Stimulated activated CD8-positive, alpha-beta memory T cell treated with anti-CD3 and anti-CD28 coated beads, Interleukin-12 subunit alpha, Interleukin-12 subunit beta, amount 100 ng/mL, for 1 hour (primary cell): ENCODE measurements at regions not wholly inside any gene's neighbourhood (a gene's known extent, or its start where the extent isn't known, plus 50 kb on each side); places are given as distances from the start of the nearest gene placed in this dataset.

Experiments used
- DNase-seq: peaks from one replicate; pipeline ENCODE4 v3.0.0-alpha.2; 2020; ENCODE audit warnings: low read depth

- no peak for DNase-seq
Measured at GRCh38 chr6:47360388-47360787, 50.7 kb upstream of the TNFRSF21 start.

DNA sequence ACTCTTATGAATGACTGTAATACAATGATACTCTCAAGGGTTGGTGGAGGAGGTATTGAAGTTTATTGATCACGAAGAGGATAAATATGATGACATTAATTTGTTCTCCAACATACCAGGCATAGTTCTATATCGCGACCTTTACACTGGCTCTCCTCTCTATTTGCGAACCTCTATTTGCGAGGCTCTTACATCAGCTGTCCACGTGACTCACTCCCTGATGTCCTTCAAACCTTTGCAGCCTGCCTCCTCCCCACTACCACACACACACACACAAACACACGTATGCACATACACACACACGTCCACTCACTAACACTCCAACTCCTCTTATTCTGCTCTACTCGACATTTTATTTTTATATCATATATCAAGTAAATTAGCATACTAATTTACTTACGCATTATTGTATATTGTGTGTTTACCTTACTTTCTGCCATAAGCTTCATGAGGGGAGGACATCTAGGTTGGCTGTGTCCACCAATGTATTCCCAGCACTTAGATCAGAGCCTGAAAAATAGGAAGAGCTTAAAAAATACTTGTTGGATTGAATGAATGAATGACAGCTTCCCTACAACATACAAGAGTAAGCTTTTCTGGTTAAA, 53.3 kb upstream of the TNFRSF21 start:
- DNase-seq: no peak

GRCh38 chr6:47363736-47364135, 54.0 kb upstream of the TNFRSF21 start:
- DNase-seq: no peak

DNA sequence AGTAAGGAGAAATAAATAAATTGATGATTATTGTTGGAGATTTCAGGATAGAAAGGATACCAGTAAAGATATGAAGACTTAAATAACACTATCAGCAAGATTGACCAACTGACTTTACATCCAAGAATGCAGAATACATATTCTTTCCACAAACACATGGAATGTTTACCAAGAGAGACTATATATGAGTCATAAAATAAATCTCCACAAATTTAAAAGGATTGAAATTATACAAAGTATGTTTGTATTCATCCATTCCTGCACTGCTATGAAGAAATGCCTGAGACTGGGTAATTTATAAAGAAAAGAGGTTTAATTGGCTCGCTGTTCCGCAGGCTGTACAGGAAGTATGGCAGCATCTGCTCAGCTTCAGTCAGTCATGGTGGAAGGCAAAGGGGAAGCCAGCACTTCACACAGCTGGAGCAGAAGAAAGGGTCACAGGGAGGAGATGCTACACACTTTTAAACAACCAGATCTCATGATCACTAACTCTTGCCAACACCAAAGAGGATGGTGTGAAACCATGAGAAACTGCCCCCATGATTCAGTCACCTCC, 56.7 kb upstream of the TNFRSF21 start:
- DNase-seq: no peak

GRCh38 chr6:47371139-47371869, 61.6 kb upstream of the TNFRSF21 start:
- no peak for DNase-seq

GRCh38 chr6:47371870-47372255, 62.2 kb upstream of the TNFRSF21 start:
- no peak for DNase-seq

DNA sequence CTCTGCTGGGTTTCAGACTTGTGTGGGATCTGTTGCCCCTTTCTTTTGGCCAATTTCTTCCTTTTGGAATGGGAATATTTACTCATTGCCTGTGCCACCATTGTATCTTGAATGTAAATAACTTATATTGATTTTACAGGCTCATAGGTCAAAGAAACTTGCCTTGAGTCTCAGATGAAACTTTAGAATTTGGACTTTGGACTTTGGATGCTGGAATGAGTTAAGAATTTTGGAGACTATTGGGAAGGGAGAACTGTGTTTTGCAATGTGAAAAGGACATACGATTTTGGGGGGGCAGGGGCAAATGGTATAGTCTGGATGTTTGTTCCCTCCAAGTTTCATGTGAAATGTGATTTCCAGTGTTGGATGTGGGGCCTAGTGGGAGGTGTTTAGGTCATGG, 62.6 kb upstream of the TNFRSF21 start:
- DNase-seq: no peak

DNA sequence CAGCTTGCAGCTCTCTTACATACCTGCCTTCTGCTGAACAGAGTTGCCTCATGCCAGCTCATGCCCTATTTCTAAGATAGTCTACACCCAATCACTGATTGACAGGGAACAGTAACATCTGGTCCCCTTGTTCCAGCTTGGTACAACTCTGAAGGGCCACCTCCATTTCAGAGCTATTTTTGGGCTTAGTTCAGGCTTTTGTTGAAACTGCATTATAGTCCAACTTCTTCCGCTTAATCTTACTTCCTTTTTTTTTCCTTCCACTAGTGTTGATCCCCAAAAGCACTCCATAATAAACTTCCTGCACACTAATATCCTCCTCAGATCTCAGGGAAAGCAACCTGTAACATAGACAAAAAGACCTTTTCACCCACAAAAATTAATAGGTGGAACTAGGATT, 65.7 kb upstream of the TNFRSF21 start:
- no peak for DNase-seq

GRCh38 chr6:47376930-47377329, 67.2 kb upstream of the TNFRSF21 start:
- DNase-seq: no peak

GRCh38 chr6:47377971-47378370, 68.3 kb upstream of the TNFRSF21 start:
- no peak for DNase-seq

GRCh38 chr6:47379328-47379727, 69.6 kb upstream of the TNFRSF21 start:
- DNase-seq: no peak

DNA sequence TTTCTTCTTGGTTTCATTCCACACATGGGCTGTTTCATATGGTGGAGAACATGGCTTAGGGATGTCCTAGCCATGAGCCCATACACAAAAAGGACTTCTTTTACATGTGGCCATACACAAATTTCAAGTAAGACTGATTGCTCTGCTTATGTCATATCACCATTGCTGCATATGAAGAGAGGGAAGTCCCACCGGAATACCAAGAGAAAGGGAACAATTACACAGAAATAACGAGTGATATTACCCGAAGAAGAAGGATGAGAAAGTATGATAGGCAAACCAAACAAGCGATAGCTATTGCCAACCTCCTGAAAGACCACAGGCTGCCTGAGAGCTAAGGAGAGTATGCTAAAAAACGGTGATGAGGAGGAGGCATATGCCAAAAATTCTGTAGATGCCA, 70.5 kb upstream of the TNFRSF21 start:
- no peak for DNase-seq

GRCh38 chr6:47381036-47381435, 71.3 kb upstream of the TNFRSF21 start:
- DNase-seq: no peak

DNA sequence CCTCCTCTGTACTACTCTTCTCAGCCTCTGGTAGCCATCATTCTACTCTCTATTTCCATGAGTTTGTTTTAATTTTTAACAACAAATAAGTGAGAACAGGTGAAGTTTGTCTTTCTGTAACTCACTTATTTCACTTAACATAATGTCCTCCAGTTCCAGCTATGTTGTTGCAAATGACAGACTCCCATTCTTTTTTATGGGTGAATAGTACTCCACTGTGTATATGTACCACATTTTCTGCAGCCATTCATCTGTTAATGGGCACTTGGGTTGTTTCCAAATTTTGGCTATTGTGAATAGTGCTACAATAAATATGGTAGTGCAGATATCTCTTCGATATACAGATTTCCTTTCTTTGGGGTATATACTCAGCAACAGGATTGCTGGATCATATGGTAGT, 73.7 kb upstream of the TNFRSF21 start:
- DNase-seq: no peak

GRCh38 chr6:47391675-47392074, 82.0 kb upstream of the TNFRSF21 start:
- DNase-seq: no peak

- no peak for DNase-seq
Measured at GRCh38 chr6:47392251-47392650, 82.5 kb upstream of the TNFRSF21 start.

DNA sequence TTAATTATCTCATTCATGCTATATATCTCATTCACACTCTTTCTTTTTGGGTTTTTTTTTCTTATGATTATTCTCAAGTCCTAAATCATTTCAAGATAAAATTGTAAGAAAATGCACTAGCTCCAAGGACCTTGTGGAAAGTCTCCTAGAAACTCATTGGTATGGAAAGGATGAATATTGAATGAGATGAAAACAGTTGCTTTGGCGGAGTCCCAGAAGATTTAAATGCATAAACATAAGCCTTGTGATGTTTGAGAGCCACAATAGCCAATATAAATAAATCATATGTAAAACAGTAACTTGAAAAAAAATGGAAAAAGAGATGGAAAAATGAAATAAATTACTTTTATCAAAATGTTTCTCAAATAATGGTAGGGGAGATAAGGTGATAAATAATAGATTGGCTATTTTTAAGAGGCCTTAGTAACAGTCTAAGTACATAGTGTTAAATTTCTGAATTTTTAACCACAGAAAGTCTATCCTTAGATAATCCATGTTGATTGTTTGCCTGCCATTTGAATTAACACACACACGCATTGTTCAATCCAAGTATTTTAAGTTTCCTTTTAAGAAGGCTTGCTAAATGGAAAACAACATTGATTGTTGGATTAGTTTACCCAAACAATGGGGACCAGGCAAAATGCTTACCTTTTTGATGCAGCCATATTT, 81.1 kb upstream of the CD2AP start:
- no peak for DNase-seq

GRCh38 chr6:47400581-47400980, 77.0 kb upstream of the CD2AP start:
- DNase-seq: no peak

GRCh38 chr6:47402081-47402480, 75.5 kb upstream of the CD2AP start:
- DNase-seq: no peak

- no peak for DNase-seq
Measured at GRCh38 chr6:47403056-47403455, 74.5 kb upstream of the CD2AP start.

GRCh38 chr6:47403801-47404200, 73.8 kb upstream of the CD2AP start:
- no peak for DNase-seq

DNA sequence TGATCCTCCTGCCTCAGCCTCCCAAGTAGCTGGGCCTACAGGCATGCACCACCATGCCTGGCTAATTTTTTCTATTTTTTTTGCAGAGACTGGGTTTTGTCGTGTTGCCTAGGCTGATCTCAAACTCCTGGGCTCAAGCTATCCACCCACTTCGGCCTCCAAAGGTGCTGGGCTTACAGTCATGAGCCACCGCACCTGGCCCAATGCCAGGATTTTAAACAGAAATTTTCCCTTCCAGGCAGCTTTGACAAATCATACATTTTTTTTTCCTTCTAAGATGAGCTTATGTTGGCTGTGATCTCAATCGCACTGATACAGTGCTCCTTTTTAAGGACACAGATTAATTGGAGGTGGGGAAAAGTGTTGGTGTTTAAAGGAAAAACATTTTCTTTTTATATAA, 73.2 kb upstream of the CD2AP start:
- no peak for DNase-seq

DNA sequence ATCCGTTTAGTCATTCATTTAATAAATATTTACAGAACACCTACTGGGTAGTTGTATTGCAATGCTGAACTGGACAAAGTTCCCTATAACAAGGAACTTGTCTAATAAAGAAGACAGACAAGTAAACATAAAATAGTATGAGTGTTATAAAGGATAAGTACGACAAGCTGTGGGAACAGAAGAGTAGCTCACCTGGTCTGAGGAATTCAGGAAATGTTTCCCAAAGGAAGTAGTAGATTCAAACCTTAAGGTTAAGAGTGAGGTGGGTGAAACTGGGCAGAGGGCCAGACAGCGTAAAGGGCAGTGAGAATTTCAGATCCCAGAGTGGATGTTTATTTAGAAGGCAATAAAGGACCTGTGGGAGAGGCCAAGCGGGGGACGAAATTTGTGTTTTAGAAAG, 72.3 kb upstream of the CD2AP start:
- DNase-seq: no peak
